ENCODE measurements at regions not wholly inside any gene's neighbourhood (a gene's known extent, or its start where the extent isn't known, plus 50 kb on each side); places are given as distances from the start of the nearest gene placed in this dataset.

- no peak for TF ChIP-seq CTCF (IDR thresholded peaks at IDR 0.05; ENCODE audit: insufficient read depth, low read length, severe bottlenecking)
- no peak overlapping the region for H3K4me3 ChIP-seq (ENCODE audit: low read depth, low read length)
- no peak for DNase-seq (ENCODE audit: low read depth)
- no peaks in the 10 kb centered on the region for H3K27me3 ChIP-seq (ENCODE audit: control insufficient read depth, insufficient read depth, low read length)
- no peaks in the 10 kb centered on the region for H3K36me3 ChIP-seq (ENCODE audit: control insufficient read depth, insufficient read depth, low read length)
- no peak for FAIRE-seq
Observed at GRCh38 chr20:60803335-60804055, 448.6 kb upstream of the CDH4 start.

GRCh38 chr20:60804240-60804917 lies 447.7 kb upstream of the CDH4 start:
- no peak for FAIRE-seq
- H3K4me3 ChIP-seq (ENCODE audit: low read depth, low read length): no peak overlapping the region
- H3K36me3 ChIP-seq (ENCODE audit: control insufficient read depth, insufficient read depth, low read length): no peaks in the 10 kb centered on the region
- H3K27me3 ChIP-seq (ENCODE audit: control insufficient read depth, insufficient read depth, low read length): no peaks in the 10 kb centered on the region
- no peak for TF ChIP-seq CTCF (IDR thresholded peaks at IDR 0.05; ENCODE audit: insufficient read depth, low read length, severe bottlenecking)
- DNase-seq (ENCODE audit: low read depth): no peak

GRCh38 chr20:60804918-60805630 lies 447.0 kb upstream of the CDH4 start:
- Histone ChIP-seq H3K36me3 (ENCODE audit: control insufficient read depth, insufficient read depth, low read length) (no peaks in the 10 kb centered on the region), H3K27me3 (ENCODE audit: control insufficient read depth, insufficient read depth, low read length) (no peaks in the 10 kb centered on the region), H3K4me3 (ENCODE audit: low read depth, low read length) (no peak overlapping the region)
- no peak for DNase-seq (ENCODE audit: low read depth)
- no peak for TF ChIP-seq CTCF (IDR thresholded peaks at IDR 0.05; ENCODE audit: insufficient read depth, low read length, severe bottlenecking)
- peak; percentile 7 for FAIRE-seq

GRCh38 chr20:60806354-60806753 lies 445.7 kb upstream of the CDH4 start:
- FAIRE-seq (no peak), DNase-seq (ENCODE audit: low read depth) (no peak)
- Histone ChIP-seq H3K4me3 (ENCODE audit: low read depth, low read length) (no peak overlapping the region), H3K36me3 (ENCODE audit: control insufficient read depth, insufficient read depth, low read length) (no peaks in the 10 kb centered on the region), H3K27me3 (ENCODE audit: control insufficient read depth, insufficient read depth, low read length) (no peaks in the 10 kb centered on the region)
- no peak for TF ChIP-seq CTCF (IDR thresholded peaks at IDR 0.05; ENCODE audit: insufficient read depth, low read length, severe bottlenecking)

- FAIRE-seq (no peak), DNase-seq (ENCODE audit: low read depth) (no peak)
- Histone ChIP-seq H3K27me3 (ENCODE audit: control insufficient read depth, insufficient read depth, low read length) (no peaks in the 10 kb centered on the region), H3K4me3 (ENCODE audit: low read depth, low read length) (no peak overlapping the region), H3K36me3 (ENCODE audit: control insufficient read depth, insufficient read depth, low read length) (no peaks in the 10 kb centered on the region)
- no peak for TF ChIP-seq CTCF (IDR thresholded peaks at IDR 0.05; ENCODE audit: insufficient read depth, low read length, severe bottlenecking)
Observed at GRCh38 chr20:60806824-60807223, 445.2 kb upstream of the CDH4 start.
